ENCODE measurements at regions not wholly inside any gene's neighbourhood (a gene's known extent, or its start where the extent isn't known, plus 50 kb on each side); places are given as distances from the start of the nearest gene placed in this dataset.
A peak's percentile ranks its signal among the peaks of the same experiment; 100 is the strongest.

GRCh38 chr5:107263387-107264018 is 407.2 kb downstream of the EFNA5 start:
- no peak for DNase-seq

- DNase-seq: no peak
Measured at GRCh38 chr5:107257885-107258520, 412.7 kb downstream of the EFNA5 start.

GRCh38 chr5:107254902-107255234 is 415.9 kb downstream of the EFNA5 start:
- DNase-seq: no peak

- no peak for DNase-seq
Measured at GRCh38 chr5:107254214-107254901, 416.4 kb downstream of the EFNA5 start.

GRCh38 chr5:107253246-107253645 is 417.5 kb downstream of the EFNA5 start:
- no peak for DNase-seq

- no peak for DNase-seq
Measured at GRCh38 chr5:107251151-107251550, 419.6 kb downstream of the EFNA5 start.

GRCh38 chr5:107248066-107248695 is 422.6 kb downstream of the EFNA5 start:
- peak; percentile 68 for DNase-seq

- no peak for DNase-seq
Measured at GRCh38 chr5:107247427-107247826, 423.3 kb downstream of the EFNA5 start.

GRCh38 chr5:107243220-107243579 is 427.5 kb downstream of the EFNA5 start:
- no peak for DNase-seq

GRCh38 chr5:107242411-107243219 is 428.1 kb downstream of the EFNA5 start:
- no peak for DNase-seq

GRCh38 chr5:107241841-107242240 is 428.9 kb downstream of the EFNA5 start:
- DNase-seq: no peak

GRCh38 chr5:107235167-107235566 is 435.6 kb downstream of the EFNA5 start:
- DNase-seq: no peak

- no peak for DNase-seq
Measured at GRCh38 chr5:107232788-107233187, 437.9 kb downstream of the EFNA5 start.

GRCh38 chr5:107232293-107232692 is 438.4 kb downstream of the EFNA5 start:
- no peak for DNase-seq

- no peak for DNase-seq
Measured at GRCh38 chr5:107231191-107231590, 439.5 kb downstream of the EFNA5 start.

GRCh38 chr5:107230367-107230766 is 440.4 kb downstream of the EFNA5 start:
- no peak for DNase-seq

GRCh38 chr5:107228226-107228625 is 442.5 kb downstream of the EFNA5 start:
- DNase-seq: no peak

GRCh38 chr5:107224272-107224671 is 446.5 kb downstream of the EFNA5 start:
- no peak for DNase-seq

GRCh38 chr5:107223066-107223465 is 447.7 kb downstream of the EFNA5 start:
- no peak for DNase-seq

GRCh38 chr5:107219993-107220392 is 450.7 kb downstream of the EFNA5 start:
- no peak for DNase-seq

- no peak for DNase-seq
Measured at GRCh38 chr5:107218457-107219193, 452.1 kb downstream of the EFNA5 start.

GRCh38 chr5:107217721-107218130 is 453.0 kb downstream of the EFNA5 start:
- no peak for DNase-seq

Measured in RPMI8226 (cell line).